T47D (cell line): ENCODE measurements at regions not wholly inside any gene's neighbourhood (a gene's known extent, or its start where the extent isn't known, plus 50 kb on each side); places are given as distances from the start of the nearest gene placed in this dataset.
"Not testable (repeated sequence)": the region's sequence is repeated elsewhere in the genome, so short reads cannot be mapped to it uniquely, and the experiment has no call there.

ENCODE experiments used
- DNase-seq, 2 experiments: peaks; one replicate each; pipeline versions ENCODE4 v3.0.0 to v3.0.0-alpha.2; 2011 to 2012; ENCODE audit warnings: low read depth in 1 of 2, low spot score in 1 of 2
- JUND ChIP-seq: IDR thresholded peaks from 2 replicates; pipeline ENCODE4 v1.6.1; 2012; ENCODE audit warnings: low read depth
- in situ Hi-C: cut with HindIII; loops from 2 replicates; pipeline ENCODE4 v1.10.0; 2016; ENCODE audit warnings: low sequenced_read_pairs, low pct_unique_long_range_greater_than_20kb

DNA sequence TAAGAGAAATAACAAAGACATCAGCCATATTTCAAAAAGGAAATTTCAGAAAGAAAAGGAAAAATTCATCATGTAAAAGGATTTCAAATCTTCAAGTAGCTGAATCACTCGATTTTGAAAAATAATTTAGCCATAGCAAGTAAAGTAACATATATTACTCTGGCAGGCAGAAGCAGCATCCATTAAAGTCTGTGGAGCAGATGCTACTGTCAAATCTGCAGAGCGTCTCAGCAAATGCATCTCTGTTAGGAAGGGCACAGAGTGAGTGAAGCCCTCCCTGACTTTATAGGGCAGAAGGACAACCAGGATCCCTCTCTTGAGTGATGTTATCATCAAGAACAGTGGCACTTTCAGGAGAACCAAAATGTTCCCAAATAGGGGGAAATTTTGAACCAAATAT is 445.5 kb downstream of the EFNB2 start:
- in situ Hi-C loops: no loop called here
- DNase-seq: no peak
- no peak for TF ChIP-seq JUND

DNA sequence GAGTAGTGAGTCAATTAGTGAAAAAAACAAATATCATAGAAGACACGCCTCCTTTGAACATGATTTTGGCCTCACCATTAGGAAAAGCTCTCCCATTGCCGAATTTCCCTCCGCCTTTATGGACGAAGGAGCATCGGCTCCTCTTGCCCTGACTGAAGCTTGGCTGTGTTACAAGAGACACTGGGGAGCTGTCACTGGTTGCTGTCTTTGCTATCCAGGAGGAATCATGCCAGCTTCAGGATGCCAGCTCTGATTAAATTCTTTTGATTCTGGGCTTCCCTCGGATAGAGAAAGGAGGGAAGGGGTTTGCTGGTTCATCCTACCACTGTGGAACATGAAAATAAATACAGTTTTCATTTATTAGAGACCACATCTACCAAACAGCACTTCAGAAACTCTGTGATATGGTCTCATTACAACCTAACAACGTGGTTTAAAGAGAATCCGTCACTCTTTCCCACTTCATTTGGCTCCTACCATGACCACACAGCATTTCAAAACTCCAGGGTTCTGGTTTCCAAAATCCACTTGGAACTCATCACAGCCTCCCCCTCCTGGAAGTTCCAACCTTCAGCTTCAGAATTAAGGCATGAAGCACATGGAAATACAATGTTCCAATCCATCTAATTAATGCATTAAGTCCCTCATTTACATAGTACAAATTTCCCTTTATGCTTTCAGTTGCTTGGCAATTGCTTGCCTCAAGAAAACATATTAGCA is 446.0 kb downstream of the EFNB2 start:
- in situ Hi-C loops: no loop called here
- no peak for TF ChIP-seq JUND

DNA sequence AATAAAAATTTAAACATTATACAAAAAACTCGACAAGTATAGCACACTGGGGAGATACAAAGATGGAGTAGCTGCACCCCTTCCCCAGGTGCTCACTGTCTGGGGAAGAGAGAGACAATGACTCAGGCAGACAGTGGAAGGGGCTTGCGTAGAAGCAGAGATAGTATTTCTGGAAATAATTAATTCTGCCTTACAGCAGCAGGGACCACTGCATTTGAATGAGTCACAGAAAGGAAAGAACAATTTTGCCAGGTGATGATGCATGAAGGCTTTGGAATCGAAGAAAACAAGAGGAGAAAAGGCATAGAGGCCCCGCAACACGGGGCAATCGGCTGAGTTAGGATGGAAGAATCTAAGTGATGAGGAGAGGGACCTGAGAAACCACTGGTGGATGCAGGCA is 447.4 kb downstream of the EFNB2 start:
- TF ChIP-seq JUND: no peak
- in situ Hi-C loops: no loop called here
- DNase-seq: no peak

More for the DNA sequence above, 446.0 kb downstream of the EFNB2 start:
- no peak for DNase-seq

DNA sequence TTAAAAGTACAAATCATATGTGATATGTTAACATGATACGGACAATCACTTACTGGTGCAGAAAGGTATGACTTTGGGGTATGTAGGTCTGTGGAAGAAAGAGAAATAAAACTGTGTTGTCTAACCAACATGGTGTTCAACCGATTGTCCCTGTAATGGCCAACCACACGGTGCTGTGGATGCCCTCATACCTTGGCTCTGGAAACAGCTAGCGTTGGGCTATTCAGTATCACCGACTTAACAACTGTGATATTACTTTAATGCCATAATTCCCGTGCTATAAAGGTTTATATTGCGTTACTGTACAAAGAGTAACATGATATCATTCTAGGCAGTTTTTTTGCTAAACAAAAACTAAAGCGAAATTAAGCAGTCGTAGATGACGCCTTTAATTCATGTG is 448.3 kb downstream of the EFNB2 start:
- no peak for DNase-seq
- no peak for TF ChIP-seq JUND
- in situ Hi-C loops: no loop called here

DNA sequence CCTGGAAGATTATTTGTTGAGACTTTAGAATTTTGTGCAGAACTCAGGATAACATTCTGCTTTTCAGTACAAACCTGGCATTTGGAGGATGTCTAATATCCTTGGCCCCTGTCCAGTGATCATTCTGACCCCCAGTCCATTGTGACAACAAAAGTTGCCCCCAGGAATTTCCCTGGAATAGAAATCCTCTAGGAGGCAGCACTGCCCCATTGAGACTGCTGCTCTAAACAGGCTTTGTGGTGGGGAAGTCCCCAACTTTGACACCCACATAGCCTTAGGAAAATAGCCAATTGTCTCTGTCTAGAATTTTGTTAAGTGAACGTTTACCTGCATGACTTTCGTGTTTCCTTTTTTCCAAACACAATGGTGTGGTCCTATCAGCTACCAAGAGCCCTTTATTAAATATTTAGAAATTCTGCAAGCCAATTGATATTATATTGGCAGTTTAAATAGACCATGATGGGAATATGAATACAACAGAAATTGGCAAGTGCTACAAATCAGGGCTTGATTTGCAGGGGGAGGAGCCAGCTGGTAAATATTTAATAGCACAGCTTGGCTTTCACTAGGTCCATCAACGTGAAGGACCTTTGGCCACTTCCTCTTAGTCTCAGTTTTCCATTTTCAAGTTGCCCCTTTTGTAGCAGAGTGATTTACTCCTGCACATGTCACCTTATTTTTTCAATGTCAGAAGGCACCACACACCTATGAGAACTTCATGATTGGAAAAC is 451.7 kb downstream of the EFNB2 start:
- in situ Hi-C loops: no loop called here
- DNase-seq: peak in 1 of 2 experiments; percentile 38
- no peak for TF ChIP-seq JUND

DNA sequence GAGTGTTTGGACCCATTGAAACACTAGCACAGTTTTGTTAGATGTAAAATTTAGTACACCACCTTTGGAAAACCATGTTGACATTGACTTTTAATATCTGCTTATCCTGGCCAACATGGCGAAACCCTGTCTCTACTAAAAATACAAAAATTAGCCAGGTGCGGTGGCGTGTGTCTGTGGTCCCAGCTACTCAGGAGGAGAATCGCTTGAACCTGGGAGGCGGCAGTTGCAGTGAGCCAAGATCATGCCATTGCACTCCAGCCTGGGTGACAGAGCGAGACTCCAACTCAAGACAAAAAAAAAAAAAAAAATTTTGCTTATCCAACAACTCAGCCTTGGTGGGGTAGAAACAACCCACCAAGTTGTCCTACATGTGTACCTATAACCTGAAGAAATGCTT is 454.2 kb downstream of the EFNB2 start:
- in situ Hi-C loops: not testable (repeated sequence)

DNA sequence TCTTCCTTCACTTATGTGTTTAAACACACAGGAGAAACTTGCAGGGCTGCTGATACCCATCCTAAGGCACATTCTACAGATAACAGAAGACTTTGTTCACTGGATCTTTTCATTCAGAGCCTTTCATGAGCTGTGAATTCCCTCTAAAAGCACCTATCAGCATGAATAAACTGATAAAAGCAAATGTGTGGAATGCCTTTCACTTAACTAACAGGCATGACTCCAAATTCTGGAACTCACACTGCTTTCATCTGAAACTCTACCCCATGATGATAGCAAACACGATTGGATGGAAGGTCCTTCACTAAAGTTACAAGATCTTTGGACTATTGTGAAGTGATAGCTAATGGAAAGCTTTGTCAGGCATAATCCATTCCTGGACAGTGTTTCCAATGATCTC is 457.3 kb downstream of the EFNB2 start:
- DNase-seq: no peak
- in situ Hi-C loops: no loop called here
- TF ChIP-seq JUND: no peak

More for the DNA sequence above, 454.2 kb downstream of the EFNB2 start:
- not testable (repeated sequence) for DNase-seq

DNA sequence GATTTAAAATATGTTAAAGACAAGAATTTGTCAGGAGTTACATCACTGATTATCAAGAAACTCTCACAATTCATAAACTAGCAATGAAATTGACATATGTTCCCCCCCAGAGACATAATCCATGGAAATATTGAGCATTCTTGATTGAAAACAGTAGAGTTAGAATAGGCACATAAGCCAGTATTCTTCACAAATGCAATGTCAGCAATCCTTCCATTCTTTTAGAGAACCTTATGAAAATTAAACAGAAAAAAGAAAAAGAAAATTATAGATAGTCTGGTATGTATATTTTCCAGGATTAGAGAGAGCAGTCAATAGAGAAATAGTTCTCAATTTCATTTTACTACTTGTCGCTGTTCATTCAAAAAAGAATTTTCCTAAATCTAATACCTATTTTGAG is 458.4 kb downstream of the EFNB2 start:
- DNase-seq: no peak
- in situ Hi-C loops: no loop called here
- no peak for TF ChIP-seq JUND

DNA sequence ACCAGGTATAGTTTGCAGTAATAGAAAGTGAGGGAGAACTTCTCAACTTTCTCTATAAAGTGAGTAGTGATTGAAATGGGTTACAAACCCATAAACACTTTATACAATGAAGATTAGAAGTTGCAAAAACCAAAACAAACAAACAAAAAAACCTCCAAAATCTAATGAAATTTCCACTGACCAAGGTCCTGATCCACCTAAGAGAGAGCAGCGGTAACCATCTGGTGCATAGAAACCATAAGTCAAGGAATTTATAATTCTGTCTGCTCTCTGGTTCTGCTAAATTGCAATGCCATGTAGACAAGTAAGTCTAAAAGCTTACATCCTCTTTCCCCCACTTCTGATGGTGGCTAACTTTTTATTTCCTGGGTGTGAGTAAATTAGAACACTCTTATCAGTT is 463.4 kb downstream of the EFNB2 start:
- TF ChIP-seq JUND: no peak
- DNase-seq: no peak
- in situ Hi-C loops: no loop called here

DNA sequence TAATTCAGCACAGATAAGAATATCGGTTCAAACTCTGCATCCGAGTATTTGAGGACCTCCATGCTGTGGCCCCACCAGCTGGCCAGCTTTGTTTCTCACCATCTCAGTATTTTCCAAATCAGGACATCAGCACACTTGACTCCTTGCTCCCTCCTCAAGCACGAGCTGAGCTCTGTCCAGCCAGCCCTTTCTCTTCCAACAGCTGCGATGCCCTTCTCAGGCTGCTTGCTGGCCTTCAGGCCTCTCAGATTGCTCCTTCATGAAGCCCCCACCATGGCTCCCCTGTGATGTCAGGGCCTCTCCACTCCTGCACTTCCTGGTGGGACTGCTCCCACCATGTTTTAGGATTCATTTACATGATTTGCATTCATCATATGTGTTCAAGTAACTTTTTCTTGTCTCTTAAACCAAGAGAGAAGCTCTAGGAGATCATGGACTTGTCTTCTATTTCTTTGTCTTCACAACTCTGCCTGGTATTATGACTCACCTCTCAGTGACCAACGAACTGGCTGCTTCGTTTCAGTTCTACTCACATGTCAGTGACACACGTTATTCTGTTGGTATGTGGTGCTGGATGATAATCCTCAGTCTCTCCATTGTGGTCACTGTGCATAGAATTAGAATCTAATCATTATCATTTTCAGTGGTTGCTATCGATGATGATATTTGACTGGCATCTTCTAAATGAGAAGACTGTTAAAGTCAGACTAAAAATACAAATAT is 471.7 kb downstream of the EFNB2 start:
- DNase-seq: no peak
- in situ Hi-C loops: no loop called here
- no peak for TF ChIP-seq JUND

DNA sequence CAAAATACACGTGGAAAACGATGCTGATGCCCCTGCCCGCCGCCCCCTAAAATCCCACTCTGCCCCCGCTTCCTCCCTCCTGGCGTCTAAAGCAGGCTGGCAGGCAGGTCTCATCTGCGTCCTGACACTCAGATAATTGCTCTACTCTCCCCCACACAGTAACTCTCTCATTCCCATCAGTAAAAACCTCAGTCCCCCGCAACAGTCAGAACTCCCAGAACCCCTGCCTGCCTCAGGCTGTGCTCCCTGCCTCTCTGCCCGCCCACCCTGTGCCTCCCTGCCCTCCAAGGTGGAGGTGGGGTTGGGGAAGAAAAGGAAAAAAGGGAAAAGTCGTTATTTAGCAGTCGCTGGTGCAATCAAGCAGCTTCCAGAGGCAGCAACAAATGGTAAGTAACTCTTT is 473.7 kb downstream of the EFNB2 start:
- in situ Hi-C loops: no loop called here
- DNase-seq: no peak
- no peak for TF ChIP-seq JUND

DNA sequence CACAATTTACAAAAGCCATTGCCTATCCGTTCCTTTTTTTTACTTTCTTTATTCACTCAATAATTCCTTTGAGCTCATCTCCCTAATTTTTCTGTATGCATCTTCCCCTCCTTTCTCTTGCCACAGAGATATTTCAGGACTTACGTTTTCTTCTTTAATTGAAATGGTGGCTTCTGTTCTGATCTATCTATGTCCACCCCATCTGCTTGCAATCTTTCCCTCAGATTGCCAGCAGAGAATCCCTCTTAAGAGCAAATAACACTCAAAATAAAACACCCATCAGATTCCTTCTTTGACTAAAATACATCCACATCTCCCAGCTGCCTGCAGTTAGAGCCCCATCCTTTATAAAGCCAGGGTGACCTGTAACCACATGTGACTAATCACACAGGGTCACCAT is 478.6 kb downstream of the EFNB2 start:
- in situ Hi-C loops: no loop called here
- no peak for TF ChIP-seq JUND
- DNase-seq: no peak

DNA sequence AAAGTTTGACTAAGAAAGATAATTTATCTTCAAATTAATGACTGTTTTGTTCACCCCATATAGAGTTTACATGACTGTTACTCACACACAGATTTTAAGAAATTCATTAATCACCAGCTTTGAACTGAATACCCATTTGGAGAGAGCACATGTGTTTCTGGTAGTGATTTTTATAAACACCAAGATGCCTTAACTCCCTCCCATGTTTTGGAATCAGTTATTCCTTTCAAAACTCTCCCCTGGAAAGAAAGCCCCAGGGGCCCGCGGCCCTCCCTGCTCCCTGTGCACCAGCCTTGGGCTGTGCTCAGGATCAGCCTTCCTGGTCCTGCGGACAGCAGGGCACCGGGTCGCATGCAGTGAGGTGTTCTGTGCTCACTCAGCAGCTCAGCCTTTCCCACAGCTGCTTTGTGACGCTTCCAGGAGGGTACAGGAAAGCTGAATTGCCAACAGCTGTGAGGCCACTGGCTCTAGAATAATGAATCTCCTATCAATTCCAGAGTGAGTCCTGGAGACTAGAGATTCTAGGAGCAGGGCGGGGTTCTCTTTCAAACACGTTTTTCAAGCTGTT is 483.2 kb downstream of the EFNB2 start:
- DNase-seq: no peak
- in situ Hi-C loops: no loop called here
- TF ChIP-seq JUND: no peak
